GM12878 (cell line): ENCODE measurements at regions not wholly inside any gene's neighbourhood (a gene's known extent, or its start where the extent isn't known, plus 50 kb on each side); places are given as distances from the start of the nearest gene placed in this dataset.

Experiments used
- ATAC-seq: fragments of 200-7000 bp; cut with Tn5 transposase; 3 replicates; pipeline ENCODE4 v1.9.1; 2020; ENCODE audit warnings: mild to moderate bottlenecking, moderate library complexity
- BruUV-seq: library from RNA; stranded (reverse); fragments of 400-500 nt; replicated peaks from 2 replicates; lab custom pipeline; 2021; lab: Mats Ljungman, UMichigan
- CTCF ChIA-PET: fragments of 300-600 bp; sonication (Branson Sonifier 250); formaldehyde crosslinking; extraction: SDS; loops from one replicate; lab custom pipeline; 2021; ENCODE audit warnings: inconsistent platforms; lab: Yijun Ruan, JAX
- POLR2A ChIA-PET: fragments of 350-600 bp; formaldehyde crosslinking; extraction: SDS; loops from one replicate; lab custom pipeline; 2021; ENCODE audit warnings: inconsistent platforms; lab: Charles Lee
- RAD21 ChIA-PET: fragments of 300-600 bp; sonication (Branson Sonifier 250); formaldehyde crosslinking; loops from one replicate; lab custom pipeline; 2023; ENCODE audit warnings: antibody characterized with exemption; ENCODE audit not compliant: unreplicated experiment; lab: Charles Lee
- SMC1A ChIA-PET: fragments of 300-600 bp; sonication (Branson Sonifier 250); formaldehyde crosslinking; loops from one replicate; lab custom pipeline; 2023; ENCODE audit not compliant: unreplicated experiment, uncharacterized antibody; lab: Charles Lee
- DNase-seq: peaks from one replicate; pipeline ENCODE4 v3.0.0-alpha.2; 2011; ENCODE audit warnings: low read depth, low spot score
- FAIRE-seq: peaks from 3 replicates; lab custom pipeline; 2011; peaks lifted over from hg19 to GRCh38; lab: Jason Lieb, UNC
- H2AFZ ChIP-seq: 2 replicates; pipeline ENCODE4 v1.6.0; 2011; ENCODE audit warnings: low read depth, low read length, control low read depth; ENCODE audit not compliant: control insufficient read depth
- H3K27ac ChIP-seq: 2 replicates; pipeline ENCODE4 v1.5.1; 2011; ENCODE audit warnings: control low read depth; ENCODE audit not compliant: control insufficient read depth, insufficient read depth
- H3K27me3 ChIP-seq, 2 experiments: replicated peaks in 1 of 2; 2 replicates each; pipeline versions ENCODE4 v1.6.0 to v1.6.1; 2011; ENCODE audit warnings: low read length in 1 of 2; ENCODE audit not compliant: control insufficient read depth in 2 of 2, insufficient read depth in 2 of 2
- H3K36me3 ChIP-seq, 2 experiments: 2 replicates each; pipeline ENCODE4 v1.5.1; 2011; ENCODE audit warnings: low read length in 1 of 2; ENCODE audit not compliant: control insufficient read depth in 2 of 2, insufficient read depth in 2 of 2
- H3K4me1 ChIP-seq: 2 replicates; pipeline ENCODE4 v1.6.1; 2011; ENCODE audit warnings: mild to moderate bottlenecking, low read length, moderate library complexity, mixed read lengths; ENCODE audit not compliant: control insufficient read depth, insufficient read depth
- H3K4me2 ChIP-seq: 2 replicates; pipeline ENCODE4 v1.6.0; 2011; ENCODE audit warnings: control low read depth; ENCODE audit not compliant: control insufficient read depth, insufficient read depth
- H3K4me3 ChIP-seq: fragments of 200-600 bp; sonication (generic); 2 replicates; pipeline ENCODE4 v1.5.1; 2016
- H3K79me2 ChIP-seq: 2 replicates; pipeline ENCODE4 v1.6.0; 2011; ENCODE audit warnings: low read length; ENCODE audit not compliant: control insufficient read depth, insufficient read depth
- H3K9ac ChIP-seq: 2 replicates; pipeline ENCODE4 v1.8.0; 2011; ENCODE audit warnings: low read length, control low read depth, mixed read lengths; ENCODE audit not compliant: control insufficient read depth, insufficient read depth
- H3K9me3 ChIP-seq: replicated peaks from 3 replicates; pipeline ENCODE4 v1.5.1; 2011; ENCODE audit warnings: mild to moderate bottlenecking, low read length; ENCODE audit not compliant: control insufficient read depth, insufficient read depth
- H4K20me1 ChIP-seq: 2 replicates; pipeline ENCODE4 v1.6.0; 2011; ENCODE audit not compliant: control insufficient read depth, insufficient read depth
- CEBPZ ChIP-seq: fragments of 150-350 bp; IDR thresholded peaks from 2 replicates; pipeline ENCODE4 v1.6.1; 2016; ENCODE audit warnings: low read depth, low read length
- CHD2 ChIP-seq: IDR thresholded peaks from 2 replicates; pipeline ENCODE4 v1.6.1; 2011; ENCODE audit warnings: low read depth, low read length, improper control_type of control experiment, borderline replicate concordance
- EP300 ChIP-seq, 2 experiments: fragments of 150-350 bp in 1 of 2; IDR thresholded peaks; 2 replicates each; pipeline ENCODE4 v1.6.1; 2011 to 2012; ENCODE audit warnings: low read depth in 2 of 2, low read length in 2 of 2, borderline replicate concordance in 1 of 2, improper control_type of control experiment in 1 of 2, inconsistent platforms in 1 of 2; ENCODE audit not compliant: control insufficient read depth in 1 of 2
- IRF4 ChIP-seq: IDR thresholded peaks from 2 replicates; pipeline ENCODE4 v1.6.1; 2011; ENCODE audit warnings: low read depth, low read length
- KLF5 ChIP-seq: fragments of 450-650 bp; IDR thresholded peaks from 2 replicates; pipeline ENCODE4 v1.6.1; 2014; ENCODE audit warnings: mild to moderate bottlenecking; ENCODE audit not compliant: partially characterized antibody
- PAX8 ChIP-seq: fragments of 450-650 bp; IDR thresholded peaks from 2 replicates; pipeline ENCODE4 v1.6.1; 2017; ENCODE audit warnings: mild to moderate bottlenecking, moderate library complexity
- SKIL ChIP-seq: fragments of 450-650 bp; IDR thresholded peaks from 2 replicates; pipeline ENCODE4 v1.6.1; 2017; ENCODE audit warnings: mild to moderate bottlenecking, low read depth, inconsistent platforms; ENCODE audit not compliant: poor library complexity, severe bottlenecking
- ZBTB40 ChIP-seq: fragments of 450-650 bp; IDR thresholded peaks from 2 replicates; pipeline ENCODE4 v1.6.1; 2016; ENCODE audit warnings: mild to moderate bottlenecking, moderate library complexity, borderline replicate concordance
- ZZZ3 ChIP-seq: IDR thresholded peaks from 2 replicates; pipeline ENCODE4 v1.6.1; 2011; ENCODE audit warnings: low read depth; ENCODE audit not compliant: control insufficient read depth, insufficient read length
- WGBS: methylation state at CpG from one replicate; pipeline ENCODE4 v1.1.6; 2016; ENCODE audit warnings: low lambda C conversion rate; ENCODE audit not compliant: insufficient replicate concordance, insufficient coverage; ENCODE audit errors: missing lambda C conversion rate; 5-methylcytosine and 5-hydroxymethylcytosine counted together
- in situ Hi-C: fragments of 300-500 bp; cut with MboI; formaldehyde crosslinking; loops from 9 replicates; pipeline ENCODE4 v1.14.3; 2018; ENCODE audit warnings: mixed read lengths
- intact Hi-C: fragments of 100-400 bp; cut with micrococcal nuclease; formaldehyde crosslinking; loops from one replicate; pipeline ENCODE4 v1.14.2; 2022; ENCODE audit not compliant: unreplicated experiment

- TF ChIP-seq SKIL (no peak), EP300 (IDR thresholded peaks at IDR 0.05; ENCODE audit: borderline replicate concordance in 1 of 2, control insufficient read depth in 1 of 2, low read depth in 2 of 2, low read length in 2 of 2) (no peak), CEBPZ (no peak)
Observed at GRCh38 chr9:102941868-102942267, 53.3 kb upstream of the CYLC2 start (continued).

GRCh38 chr9:102922526-102922925, 72.6 kb upstream of the CYLC2 start:
- Histone ChIP-seq H3K36me3 (no peaks in the 10 kb centered on the region), H3K4me1 (no peaks in the 10 kb centered on the region), H3K4me3 (no peak overlapping the region), H3K4me2 (no peak overlapping the region), H2AFZ (no peak overlapping the region), H3K9me3 (no peaks in the 10 kb centered on the region), H4K20me1 (no peaks in the 10 kb centered on the region), H3K9ac (no peak overlapping the region), H3K79me2 (no peaks in the 10 kb centered on the region), H3K27ac (no peak overlapping the region), H3K27me3 (no peaks in the 10 kb centered on the region)
- ChIA-PET CTCF (no interaction called here), POLR2A (no interaction called here), RAD21 (no interaction called here), SMC1A (no interaction called here)
- no peak for FAIRE-seq
- ATAC-seq = no peak
- DNase-seq = no peak
- no TSS peak for BruUV-seq
- intact Hi-C loops (no loop called here), in situ Hi-C loops (no loop called here)
- WGBS = 0% methylated on average over 1 of the region's 1 CpG
- TF ChIP-seq CEBPZ (no peak), IRF4 (no peak), ZBTB40 (no peak), KLF5 (no peak), CHD2 (no peak), PAX8 (no peak), ZZZ3 (no peak)
